HCT116 (cell line): ENCODE measurements at regions not wholly inside any gene's neighbourhood (a gene's known extent, or its start where the extent isn't known, plus 50 kb on each side); places are given as distances from the start of the nearest gene placed in this dataset.

ENCODE experiments used
- ATAC-seq: fragments of 200-7000 bp; cut with Tn5 transposase; 2 replicates; pipeline ENCODE4 v1.9.1; 2020; ENCODE audit warnings: mild to moderate bottlenecking, moderate library complexity
- BruUV-seq: library from RNA; stranded (reverse); fragments of 400-500 nt; replicated peaks from 2 replicates; lab custom pipeline; 2021; lab: Mats Ljungman, UMichigan
- CTCF ChIA-PET: fragments of 300-600 bp; sonication (Branson Sonifier 250); formaldehyde crosslinking; loops from one replicate; lab custom pipeline; 2021; ENCODE audit warnings: antibody characterized with exemption; lab: Charles Lee
- POLR2A ChIA-PET: fragments of 300-600, 350-600 bp; sonication (Branson Sonifier 250); formaldehyde crosslinking; loops from one replicate; lab custom pipeline; 2021; ENCODE audit warnings: antibody characterized with exemption; lab: Charles Lee
- RAD21 ChIA-PET, 2 experiments: fragments of 300-600 bp; sonication (Branson Sonifier 250); formaldehyde crosslinking; loops; one replicate each; lab custom pipeline; 2023; ENCODE audit warnings: low total read pairs in 2 of 2; ENCODE audit not compliant: uncharacterized antibody in 2 of 2, unreplicated experiment in 2 of 2, low non-redundant PET in 1 of 2; lab: Charles Lee
- DNase-seq: peaks from one replicate; pipeline ENCODE4 v3.0.0-alpha.2; 2010; ENCODE audit warnings: low read depth, low spot score
- H2AFZ ChIP-seq: fragments of 200-600 bp; shearing (Covaris generic), sonication (generic); 2 replicates; pipeline ENCODE4 v1.6.1; 2017; ENCODE audit warnings: low read depth, mixed run types, mixed read lengths, antibody characterized with exemption, low read length; ENCODE audit not compliant: poor library complexity, severe bottlenecking
- H3K27ac ChIP-seq: 2 replicates; pipeline ENCODE4 v1.5.1; 2012; ENCODE audit warnings: low read depth, low read length
- H3K27me3 ChIP-seq: fragments of 200-600 bp; sonication (generic); 2 replicates; pipeline ENCODE4 v1.6.1; 2016; ENCODE audit warnings: mixed run types, low read length, mixed read lengths; ENCODE audit not compliant: insufficient read depth
- H3K36me3 ChIP-seq, 2 experiments: fragments of 200-500 bp in 1 of 2; fragments of 200-600 bp in 1 of 2; sonication (Bioruptor generic) in 1 of 2; sonication (generic) in 1 of 2; 2 replicates each; pipeline versions ENCODE4 v1.5.1 to v1.6.1; 2014 to 2016; ENCODE audit warnings: low read length in 2 of 2, inconsistent platforms in 1 of 2, mixed read lengths in 1 of 2, mixed run types in 1 of 2; ENCODE audit not compliant: insufficient read depth in 2 of 2, control insufficient read depth in 1 of 2
- H3K4me1 ChIP-seq, 2 experiments: fragments of 200-600 bp in 1 of 2; sonication (generic) in 1 of 2; 2 replicates each; pipeline versions ENCODE4 v1.5.1 to v1.6.1; 2012 to 2017; ENCODE audit warnings: low read length in 2 of 2, inconsistent platforms in 1 of 2, mild to moderate bottlenecking in 1 of 2, mixed read lengths in 1 of 2, mixed run types in 1 of 2, moderate library complexity in 1 of 2; ENCODE audit not compliant: insufficient read depth in 2 of 2, control insufficient read depth in 1 of 2
- H3K4me2 ChIP-seq: fragments of 200-600 bp; sonication (generic); 2 replicates; pipeline ENCODE4 v1.6.1; 2017; ENCODE audit warnings: mixed run types, low read length, mixed read lengths
- H3K4me3 ChIP-seq, 2 experiments: fragments of 200-600 bp in 1 of 2; sonication (generic) in 1 of 2; replicated peaks in 1 of 2; 2 replicates each; pipeline ENCODE4 v1.5.1; 2011 to 2016; ENCODE audit warnings: low read length in 2 of 2, control low read depth in 1 of 2, low read depth in 1 of 2, mild to moderate bottlenecking in 1 of 2, mixed read lengths in 1 of 2, mixed run types in 1 of 2
- H3K79me2 ChIP-seq: fragments of 200-600 bp; sonication (generic); 2 replicates; pipeline ENCODE4 v1.6.1; 2017; ENCODE audit warnings: mild to moderate bottlenecking, mixed run types, low read length, moderate library complexity, mixed read lengths; ENCODE audit not compliant: insufficient read depth
- H3K9ac ChIP-seq: fragments of 200-600 bp; sonication (generic); 2 replicates; pipeline ENCODE4 v1.6.1; 2016; ENCODE audit warnings: low read length, mixed read lengths
- H3K9me2 ChIP-seq: fragments of 200-600 bp; sonication (generic), shearing (Covaris generic); 2 replicates; pipeline ENCODE4 v1.6.1; 2017; ENCODE audit warnings: mixed run types, mild to moderate bottlenecking, moderate library complexity; ENCODE audit not compliant: insufficient read depth
- H3K9me3 ChIP-seq, 2 experiments: fragments of 200-500 bp in 1 of 2; fragments of 200-600 bp in 1 of 2; sonication (Bioruptor generic) in 1 of 2; sonication (generic) in 1 of 2; 2 replicates each; pipeline ENCODE4 v1.6.1; 2014 to 2017; ENCODE audit warnings: low read length in 2 of 2, mixed read lengths in 2 of 2, inconsistent platforms in 1 of 2, low read depth in 1 of 2, mild to moderate bottlenecking in 1 of 2, mixed run types in 1 of 2, moderate library complexity in 1 of 2; ENCODE audit not compliant: control insufficient read depth in 1 of 2, insufficient read depth in 1 of 2
- H4K20me1 ChIP-seq: fragments of 200-600 bp; sonication (generic), shearing (Covaris generic); 2 replicates; pipeline ENCODE4 v1.6.1; 2017; ENCODE audit warnings: mixed run types, mild to moderate bottlenecking, moderate library complexity; ENCODE audit not compliant: insufficient read depth
- POLR2AphosphoS5 ChIP-seq: IDR thresholded peaks from 2 replicates; pipeline ENCODE4 v1.6.1; 2011; ENCODE audit warnings: mild to moderate bottlenecking, low read depth, low read length, moderate library complexity
- RAD21 ChIP-seq: IDR thresholded peaks from 2 replicates; pipeline ENCODE4 v1.6.1; 2012; ENCODE audit warnings: low read depth, mild to moderate bottlenecking
- SRF ChIP-seq: IDR thresholded peaks from 2 replicates; pipeline ENCODE4 v1.6.1; 2012; ENCODE audit warnings: low read depth
- YY1 ChIP-seq: IDR thresholded peaks from 2 replicates; pipeline ENCODE4 v1.6.1; 2011; ENCODE audit warnings: low read length, low read depth, moderate library complexity, mild to moderate bottlenecking; ENCODE audit not compliant: insufficient replicate concordance; ENCODE audit errors: extremely low read depth
- ZFX ChIP-seq: fragments of 450-650 bp; IDR thresholded peaks from 2 replicates; pipeline ENCODE4 v1.6.1; 2017
- intact Hi-C: fragments of 100-400 bp; cut with micrococcal nuclease; formaldehyde crosslinking; loops from 2 replicates; pipeline ENCODE4 v1.10.0; 2022
- TF ChIP-seq, protein P1 (sequence below), 3 experiments: fragments of 200-600 bp in 1 of 3; sonication (generic) in 1 of 3; IDR thresholded peaks in 2 of 3; conservative IDR thresholded peaks in 1 of 3; 2 replicates each; pipeline ENCODE4 v1.5.1; 2012 to 2017; ENCODE audit warnings: low read depth in 2 of 3, low read length in 2 of 3, antibody characterized with exemption in 1 of 3, borderline replicate concordance in 1 of 3, control low read depth in 1 of 3, mild to moderate bottlenecking in 1 of 3, mixed read lengths in 1 of 3, mixed run types in 1 of 3, moderate library complexity in 1 of 3; ENCODE audit not compliant: insufficient read depth in 1 of 3

DNA sequence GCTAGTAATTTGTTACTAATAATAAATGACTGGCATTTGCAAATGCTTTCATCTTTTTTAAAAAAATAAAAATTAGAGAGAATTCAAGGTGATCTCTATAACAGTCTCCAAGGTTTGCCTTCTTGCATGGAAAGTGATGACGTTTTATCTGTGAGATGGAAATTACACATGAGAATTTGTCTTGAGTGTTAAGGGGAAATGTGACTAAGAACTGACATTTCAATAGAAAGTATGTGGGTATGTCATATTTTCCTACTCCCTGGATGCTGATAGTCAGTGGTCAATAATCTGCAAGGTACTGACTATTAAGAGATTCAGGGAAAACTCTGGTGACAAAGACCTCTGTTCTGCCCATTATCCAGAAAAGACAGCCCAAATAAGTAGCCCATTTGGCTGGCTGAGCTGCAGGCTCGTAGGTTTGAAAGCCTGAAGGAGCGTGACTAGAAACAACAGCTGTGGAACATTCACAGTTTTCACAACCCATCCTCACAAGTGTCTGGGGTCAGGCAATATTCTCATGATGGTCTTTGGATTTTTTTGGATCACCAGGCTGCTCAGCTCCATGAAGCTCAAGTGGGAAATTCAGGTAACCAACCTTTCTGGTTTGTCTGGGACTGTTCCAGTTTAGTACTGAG is 49.7 kb upstream of the WSCD1 start:
- no peak overlapping the region for H2AFZ ChIP-seq
- no peak overlapping the region for H3K4me2 ChIP-seq
- H3K4me3 ChIP-seq = no peak overlapping the region
- RAD21 ChIA-PET = no interaction called here
- no peak for TF ChIP-seq POLR2AphosphoS5
- TF ChIP-seq, protein P1, sequence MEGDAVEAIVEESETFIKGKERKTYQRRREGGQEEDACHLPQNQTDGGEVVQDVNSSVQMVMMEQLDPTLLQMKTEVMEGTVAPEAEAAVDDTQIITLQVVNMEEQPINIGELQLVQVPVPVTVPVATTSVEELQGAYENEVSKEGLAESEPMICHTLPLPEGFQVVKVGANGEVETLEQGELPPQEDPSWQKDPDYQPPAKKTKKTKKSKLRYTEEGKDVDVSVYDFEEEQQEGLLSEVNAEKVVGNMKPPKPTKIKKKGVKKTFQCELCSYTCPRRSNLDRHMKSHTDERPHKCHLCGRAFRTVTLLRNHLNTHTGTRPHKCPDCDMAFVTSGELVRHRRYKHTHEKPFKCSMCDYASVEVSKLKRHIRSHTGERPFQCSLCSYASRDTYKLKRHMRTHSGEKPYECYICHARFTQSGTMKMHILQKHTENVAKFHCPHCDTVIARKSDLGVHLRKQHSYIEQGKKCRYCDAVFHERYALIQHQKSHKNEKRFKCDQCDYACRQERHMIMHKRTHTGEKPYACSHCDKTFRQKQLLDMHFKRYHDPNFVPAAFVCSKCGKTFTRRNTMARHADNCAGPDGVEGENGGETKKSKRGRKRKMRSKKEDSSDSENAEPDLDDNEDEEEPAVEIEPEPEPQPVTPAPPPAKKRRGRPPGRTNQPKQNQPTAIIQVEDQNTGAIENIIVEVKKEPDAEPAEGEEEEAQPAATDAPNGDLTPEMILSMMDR (IDR thresholded peaks at IDR 0.05 in 2 of 3, conservative IDR thresholded peaks at IDR 0.05 in 1 of 3; ENCODE audit: borderline replicate concordance in 1 of 3, insufficient read depth in 1 of 3, low read depth in 2 of 3, low read length in 2 of 3) = no peak
- no peak for TF ChIP-seq YY1
- TF ChIP-seq RAD21 = no peak
- no peak for TF ChIP-seq ZFX
- no peak for TF ChIP-seq SRF
- POLR2A ChIA-PET = no interaction called here
- no peak overlapping the region for H3K27ac ChIP-seq
- no peaks in the 10 kb centered on the region for H3K36me3 ChIP-seq
- CTCF ChIA-PET = no interaction called here
- no peaks in the 10 kb centered on the region for H3K9me3 ChIP-seq
- intact Hi-C loops = no loop called here
- H4K20me1 ChIP-seq = no peaks in the 10 kb centered on the region
- no TSS peak for BruUV-seq
- H3K9me2 ChIP-seq = no peaks in the 10 kb centered on the region
- DNase-seq (no peak), ATAC-seq (no peak)
- H3K9ac ChIP-seq = no peak overlapping the region
- no peaks in the 10 kb centered on the region for H3K4me1 ChIP-seq
- no peaks in the 10 kb centered on the region for H3K79me2 ChIP-seq
- peaks cover 63% of the 10 kb centered on the region for H3K27me3 ChIP-seq
